SK-N-SH (cell line): ENCODE measurements at regions not wholly inside any gene's neighbourhood (a gene's known extent, or its start where the extent isn't known, plus 50 kb on each side); places are given as distances from the start of the nearest gene placed in this dataset.

ENCODE experiments used
- CTCF ChIP-seq: fragments of 200-600 bp; sonication (generic); IDR thresholded peaks from 2 replicates; pipeline ENCODE4 v1.6.1; 2017; ENCODE audit warnings: antibody characterized with exemption, mild to moderate bottlenecking, moderate library complexity
- EP300 ChIP-seq, 2 experiments: IDR thresholded peaks; 2 replicates each; pipeline versions ENCODE4 v1.4.0 to v1.6.1; 2012; ENCODE audit warnings: borderline replicate concordance in 1 of 2, low read depth in 1 of 2, low read length in 1 of 2
- JUND ChIP-seq: IDR thresholded peaks from 2 replicates; pipeline ENCODE4 v1.4.0; 2012
- MXI1 ChIP-seq: IDR thresholded peaks from 2 replicates; pipeline ENCODE4 v1.6.1; 2012; ENCODE audit warnings: mild to moderate bottlenecking, low read depth, low read length, improper control_type of control experiment
- NRF1 ChIP-seq: IDR thresholded peaks from 2 replicates; pipeline ENCODE4 v1.6.1; 2012; ENCODE audit warnings: low read depth, mild to moderate bottlenecking, low read length
- POLR2AphosphoS5 ChIP-seq: IDR thresholded peaks from 2 replicates; pipeline ENCODE4 v1.6.1; 2012; ENCODE audit warnings: low read depth, low read length
- RCOR1 ChIP-seq: fragments of 150-350 bp; IDR thresholded peaks from 2 replicates; pipeline ENCODE4 v1.6.1; 2017; ENCODE audit warnings: antibody characterized with exemption, low read length
- REST ChIP-seq: IDR thresholded peaks from 2 replicates; pipeline ENCODE4 v1.6.1; 2012; ENCODE audit warnings: mild to moderate bottlenecking, low read depth, low read length, moderate library complexity
- SIN3A ChIP-seq: IDR thresholded peaks from 2 replicates; pipeline ENCODE4 v1.6.1; 2012; ENCODE audit warnings: low read depth, mild to moderate bottlenecking, low read length, moderate library complexity, borderline replicate concordance
- TCF12 ChIP-seq: IDR thresholded peaks from 2 replicates; pipeline ENCODE4 v1.4.0; 2012
- TEAD4 ChIP-seq: IDR thresholded peaks from 2 replicates; pipeline ENCODE4 v1.4.0; 2012; ENCODE audit warnings: mild to moderate bottlenecking, borderline replicate concordance; ENCODE audit not compliant: insufficient read depth
- TF ChIP-seq, protein P1 (sequence below): fragments of 150-350 bp; IDR thresholded peaks from 2 replicates; pipeline ENCODE4 v1.6.1; 2017; ENCODE audit warnings: antibody characterized with exemption, low read length, low read depth, borderline replicate concordance
- TF ChIP-seq, protein P2 (sequence below): fragments of 150-350 bp; IDR thresholded peaks from 2 replicates; pipeline ENCODE4 v1.6.1; 2016; ENCODE audit warnings: mild to moderate bottlenecking, low read depth, low read length

DNA sequence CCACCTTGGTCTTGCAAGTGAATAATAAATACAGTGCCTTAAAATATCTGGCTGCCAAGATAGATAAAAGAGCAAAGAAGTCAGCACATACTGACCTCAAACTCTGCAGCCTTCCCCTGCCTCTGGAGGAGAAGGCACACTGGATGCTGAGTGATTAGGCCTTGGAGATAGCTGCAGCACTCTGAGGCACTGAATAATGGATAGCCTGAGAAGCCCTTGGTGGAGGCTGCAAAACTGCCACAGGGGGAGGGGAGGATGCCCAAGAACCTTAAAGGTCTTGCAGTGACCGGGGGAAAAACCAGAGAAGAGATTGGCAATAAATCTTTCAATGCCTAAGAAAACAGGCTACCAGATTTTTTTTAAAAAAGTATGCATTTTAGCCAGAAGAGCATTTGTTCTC lies 167.4 kb upstream of the PRMT6 start:
- TF ChIP-seq CTCF (no peak), SIN3A (no peak), EP300 (IDR thresholded peaks at IDR 0.05; ENCODE audit: borderline replicate concordance in 1 of 2, low read depth in 1 of 2, low read length in 1 of 2) (no peak), REST (no peak), TCF12 (no peak), POLR2AphosphoS5 (no peak), JUND (no peak), MXI1 (no peak), NRF1 (no peak), TEAD4 (no peak), RCOR1 (no peak)
- TF ChIP-seq, protein P1, sequence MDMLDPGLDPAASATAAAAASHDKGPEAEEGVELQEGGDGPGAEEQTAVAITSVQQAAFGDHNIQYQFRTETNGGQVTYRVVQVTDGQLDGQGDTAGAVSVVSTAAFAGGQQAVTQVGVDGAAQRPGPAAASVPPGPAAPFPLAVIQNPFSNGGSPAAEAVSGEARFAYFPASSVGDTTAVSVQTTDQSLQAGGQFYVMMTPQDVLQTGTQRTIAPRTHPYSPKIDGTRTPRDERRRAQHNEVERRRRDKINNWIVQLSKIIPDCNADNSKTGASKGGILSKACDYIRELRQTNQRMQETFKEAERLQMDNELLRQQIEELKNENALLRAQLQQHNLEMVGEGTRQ = no peak
- TF ChIP-seq, protein P2, sequence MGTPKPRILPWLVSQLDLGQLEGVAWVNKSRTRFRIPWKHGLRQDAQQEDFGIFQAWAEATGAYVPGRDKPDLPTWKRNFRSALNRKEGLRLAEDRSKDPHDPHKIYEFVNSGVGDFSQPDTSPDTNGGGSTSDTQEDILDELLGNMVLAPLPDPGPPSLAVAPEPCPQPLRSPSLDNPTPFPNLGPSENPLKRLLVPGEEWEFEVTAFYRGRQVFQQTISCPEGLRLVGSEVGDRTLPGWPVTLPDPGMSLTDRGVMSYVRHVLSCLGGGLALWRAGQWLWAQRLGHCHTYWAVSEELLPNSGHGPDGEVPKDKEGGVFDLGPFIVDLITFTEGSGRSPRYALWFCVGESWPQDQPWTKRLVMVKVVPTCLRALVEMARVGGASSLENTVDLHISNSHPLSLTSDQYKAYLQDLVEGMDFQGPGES = no peak
